ENCODE measurements at regions not wholly inside any gene's neighbourhood (a gene's known extent, or its start where the extent isn't known, plus 50 kb on each side); places are given as distances from the start of the nearest gene placed in this dataset.

- Histone ChIP-seq H4K20me1 (ENCODE audit: control insufficient read depth, insufficient read depth) (no peaks in the 10 kb centered on the region), H3K36me3 (ENCODE audit: control insufficient read depth in 2 of 2, insufficient read depth in 2 of 2, low read length in 1 of 2) (no peaks in the 10 kb centered on the region), H3K27me3 (replicated peaks in 1 of 2; ENCODE audit: control insufficient read depth in 2 of 2, insufficient read depth in 2 of 2, low read length in 1 of 2) (no peaks in the 10 kb centered on the region), H3K4me1 (ENCODE audit: control insufficient read depth, insufficient read depth, low read length) (no peaks in the 10 kb centered on the region), H2AFZ (ENCODE audit: control insufficient read depth, low read depth, low read length) (no peak overlapping the region), H3K9me3 (replicated peaks; ENCODE audit: control insufficient read depth, insufficient read depth, low read length) (no peaks in the 10 kb centered on the region), H3K27ac (ENCODE audit: control insufficient read depth, insufficient read depth) (no peak overlapping the region), H3K79me2 (ENCODE audit: control insufficient read depth, insufficient read depth, low read length) (no peaks in the 10 kb centered on the region), H3K4me3 (no peak overlapping the region), H3K4me2 (ENCODE audit: control insufficient read depth, insufficient read depth) (no peak overlapping the region), H3K9ac (ENCODE audit: control insufficient read depth, insufficient read depth, low read length) (no peak overlapping the region)
- TF ChIP-seq BCL11A (IDR thresholded peaks at IDR 0.05; ENCODE audit: low read depth, low read length) (no peak), SP1 (IDR thresholded peaks at IDR 0.05; ENCODE audit: low read depth, low read length) (no peak), ZNF622 (IDR thresholded peaks at IDR 0.05) (no peak), MEF2B (IDR thresholded peaks at IDR 0.05; ENCODE audit: partially characterized antibody, poor library complexity, severe bottlenecking) (no peak), POLR2AphosphoS2 (IDR thresholded peaks at IDR 0.05; ENCODE audit: low read depth, low read length) (no peak), CHD4 (IDR thresholded peaks at IDR 0.05) (no peak), EP300 (IDR thresholded peaks at IDR 0.05; ENCODE audit: borderline replicate concordance in 1 of 2, control insufficient read depth in 1 of 2, low read depth in 2 of 2, low read length in 2 of 2) (no peak), IKZF1 (conservative IDR thresholded peaks at IDR 0.05) (no peak), RELA (IDR thresholded peaks at IDR 0.05; ENCODE audit: borderline replicate concordance, partially characterized antibody) (no peak), SUPT20H (IDR thresholded peaks at IDR 0.05; ENCODE audit: borderline replicate concordance, control insufficient read depth, low read depth, low read length) (no peak), GABPA (IDR thresholded peaks at IDR 0.05; ENCODE audit: low read depth) (no peak), YBX1 (IDR thresholded peaks at IDR 0.05) (no peak)
- TF ChIP-seq, protein P1, sequence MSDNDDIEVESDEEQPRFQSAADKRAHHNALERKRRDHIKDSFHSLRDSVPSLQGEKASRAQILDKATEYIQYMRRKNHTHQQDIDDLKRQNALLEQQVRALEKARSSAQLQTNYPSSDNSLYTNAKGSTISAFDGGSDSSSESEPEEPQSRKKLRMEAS (IDR thresholded peaks at IDR 0.05; ENCODE audit: low read depth, low read length) = no peak
- DNase-seq (ENCODE audit: low read depth, low spot score) = no peak
- SMC1A ChIA-PET (ENCODE audit: uncharacterized antibody, unreplicated experiment) = no interaction called here
- CTCF ChIA-PET = no interaction called here
- in situ Hi-C loops (cut with MboI) (no loop called here), intact Hi-C loops (cut with micrococcal nuclease; ENCODE audit: unreplicated experiment) (no loop called here)
- BruUV-seq (replicated peaks) = no TSS peak
- 12% methylated on average over 2 of the region's 2 CpGs for WGBS (ENCODE audit: insufficient coverage, insufficient replicate concordance, low lambda C conversion rate, missing lambda C conversion rate)
- POLR2A ChIA-PET = no interaction called here
- FAIRE-seq = no peak
- RAD21 ChIA-PET (ENCODE audit: unreplicated experiment) = no interaction called here
- no peak for ATAC-seq
Observed at GRCh38 chr6:49327571-49327970, 135.5 kb downstream of the MMUT start.

Data from GM12878 (cell line).